ENCODE measurements at regions not wholly inside any gene's neighbourhood (a gene's known extent, or its start where the extent isn't known, plus 50 kb on each side); places are given as distances from the start of the nearest gene placed in this dataset.

DNA sequence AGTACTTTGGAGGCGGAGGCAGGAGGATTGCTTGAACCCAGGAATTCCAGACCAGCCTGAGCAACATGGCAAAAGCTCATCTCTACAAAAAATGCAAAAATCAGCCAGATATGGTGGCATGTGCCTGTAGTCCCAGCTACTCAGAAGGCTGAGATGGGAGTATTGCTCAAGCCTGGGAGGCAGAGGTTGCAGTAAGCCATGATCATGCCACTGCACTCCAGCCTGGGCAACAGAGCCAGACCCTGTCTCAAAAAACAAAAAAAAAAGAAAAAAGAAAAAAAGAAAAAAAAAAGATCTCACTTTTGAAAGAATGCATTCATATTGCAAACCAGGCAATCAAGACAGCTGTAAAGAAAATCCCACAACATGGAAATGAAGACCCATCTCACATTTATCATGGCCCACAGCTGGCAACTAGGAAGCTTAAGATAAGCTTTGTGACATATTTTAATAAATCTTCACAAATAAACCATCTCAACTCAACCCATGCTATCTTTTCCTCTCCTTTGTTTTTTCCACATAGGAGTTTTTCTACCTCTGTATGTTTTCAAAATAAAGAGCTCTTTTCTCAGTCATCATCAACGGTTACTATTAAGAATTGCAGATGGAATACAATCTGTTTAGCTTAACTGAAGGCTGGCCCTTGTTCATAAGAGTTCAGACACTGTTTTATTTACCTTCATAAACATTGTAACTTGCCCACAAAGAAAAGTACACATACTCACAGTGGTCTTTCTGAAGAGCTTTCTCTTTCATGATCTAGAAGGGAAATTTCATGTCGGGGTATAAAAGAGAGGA is 137.0 kb downstream of the MREG start (continued):
- TF ChIP-seq, protein P1, sequence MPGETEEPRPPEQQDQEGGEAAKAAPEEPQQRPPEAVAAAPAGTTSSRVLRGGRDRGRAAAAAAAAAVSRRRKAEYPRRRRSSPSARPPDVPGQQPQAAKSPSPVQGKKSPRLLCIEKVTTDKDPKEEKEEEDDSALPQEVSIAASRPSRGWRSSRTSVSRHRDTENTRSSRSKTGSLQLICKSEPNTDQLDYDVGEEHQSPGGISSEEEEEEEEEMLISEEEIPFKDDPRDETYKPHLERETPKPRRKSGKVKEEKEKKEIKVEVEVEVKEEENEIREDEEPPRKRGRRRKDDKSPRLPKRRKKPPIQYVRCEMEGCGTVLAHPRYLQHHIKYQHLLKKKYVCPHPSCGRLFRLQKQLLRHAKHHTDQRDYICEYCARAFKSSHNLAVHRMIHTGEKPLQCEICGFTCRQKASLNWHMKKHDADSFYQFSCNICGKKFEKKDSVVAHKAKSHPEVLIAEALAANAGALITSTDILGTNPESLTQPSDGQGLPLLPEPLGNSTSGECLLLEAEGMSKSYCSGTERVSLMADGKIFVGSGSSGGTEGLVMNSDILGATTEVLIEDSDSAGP (CRISPR knock-in tag; IDR thresholded peaks at IDR 0.05; ENCODE audit: borderline replicate concordance) = no peak
- TF ChIP-seq HIVEP1 (CRISPR knock-in tag; IDR thresholded peaks at IDR 0.05) (no peak), SMAD9 (CRISPR knock-in tag; IDR thresholded peaks at IDR 0.05) (no peak), ZNF788 (CRISPR knock-in tag; IDR thresholded peaks at IDR 0.05; ENCODE audit: borderline replicate concordance) (no peak), MLLT10 (CRISPR knock-in tag; IDR thresholded peaks at IDR 0.05) (no peak), ZNF468 (CRISPR knock-in tag; IDR thresholded peaks at IDR 0.05) (no peak), BHLHE40 (IDR thresholded peaks at IDR 0.05; ENCODE audit: low read length) (no peak), KLF12 (CRISPR knock-in tag; IDR thresholded peaks at IDR 0.05; ENCODE audit: borderline replicate concordance) (no peak), ZNF207 (IDR thresholded peaks at IDR 0.05; ENCODE audit: borderline replicate concordance) (no peak), ZNF572 (CRISPR knock-in tag; IDR thresholded peaks at IDR 0.05) (no peak), SMAD3 (CRISPR knock-in tag; IDR thresholded peaks at IDR 0.05) (peak; percentile 82), PPARG (CRISPR knock-in tag; conservative IDR thresholded peaks at IDR 0.05) (no peak)
- TF ChIP-seq, protein P2, sequence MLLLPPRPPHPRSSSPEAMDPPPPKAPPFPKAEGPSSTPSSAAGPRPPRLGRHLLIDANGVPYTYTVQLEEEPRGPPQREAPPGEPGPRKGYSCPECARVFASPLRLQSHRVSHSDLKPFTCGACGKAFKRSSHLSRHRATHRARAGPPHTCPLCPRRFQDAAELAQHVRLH (CRISPR knock-in tag; IDR thresholded peaks at IDR 0.05; ENCODE audit: borderline replicate concordance, low read depth) = no peak
- TF ChIP-seq, protein P3, sequence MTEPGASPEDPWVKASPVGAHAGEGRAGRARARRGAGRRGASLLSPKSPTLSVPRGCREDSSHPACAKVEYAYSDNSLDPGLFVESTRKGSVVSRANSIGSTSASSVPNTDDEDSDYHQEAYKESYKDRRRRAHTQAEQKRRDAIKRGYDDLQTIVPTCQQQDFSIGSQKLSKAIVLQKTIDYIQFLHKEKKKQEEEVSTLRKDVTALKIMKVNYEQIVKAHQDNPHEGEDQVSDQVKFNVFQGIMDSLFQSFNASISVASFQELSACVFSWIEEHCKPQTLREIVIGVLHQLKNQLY (CRISPR knock-in tag; IDR thresholded peaks at IDR 0.05) = no peak
- TF ChIP-seq, protein P4, sequence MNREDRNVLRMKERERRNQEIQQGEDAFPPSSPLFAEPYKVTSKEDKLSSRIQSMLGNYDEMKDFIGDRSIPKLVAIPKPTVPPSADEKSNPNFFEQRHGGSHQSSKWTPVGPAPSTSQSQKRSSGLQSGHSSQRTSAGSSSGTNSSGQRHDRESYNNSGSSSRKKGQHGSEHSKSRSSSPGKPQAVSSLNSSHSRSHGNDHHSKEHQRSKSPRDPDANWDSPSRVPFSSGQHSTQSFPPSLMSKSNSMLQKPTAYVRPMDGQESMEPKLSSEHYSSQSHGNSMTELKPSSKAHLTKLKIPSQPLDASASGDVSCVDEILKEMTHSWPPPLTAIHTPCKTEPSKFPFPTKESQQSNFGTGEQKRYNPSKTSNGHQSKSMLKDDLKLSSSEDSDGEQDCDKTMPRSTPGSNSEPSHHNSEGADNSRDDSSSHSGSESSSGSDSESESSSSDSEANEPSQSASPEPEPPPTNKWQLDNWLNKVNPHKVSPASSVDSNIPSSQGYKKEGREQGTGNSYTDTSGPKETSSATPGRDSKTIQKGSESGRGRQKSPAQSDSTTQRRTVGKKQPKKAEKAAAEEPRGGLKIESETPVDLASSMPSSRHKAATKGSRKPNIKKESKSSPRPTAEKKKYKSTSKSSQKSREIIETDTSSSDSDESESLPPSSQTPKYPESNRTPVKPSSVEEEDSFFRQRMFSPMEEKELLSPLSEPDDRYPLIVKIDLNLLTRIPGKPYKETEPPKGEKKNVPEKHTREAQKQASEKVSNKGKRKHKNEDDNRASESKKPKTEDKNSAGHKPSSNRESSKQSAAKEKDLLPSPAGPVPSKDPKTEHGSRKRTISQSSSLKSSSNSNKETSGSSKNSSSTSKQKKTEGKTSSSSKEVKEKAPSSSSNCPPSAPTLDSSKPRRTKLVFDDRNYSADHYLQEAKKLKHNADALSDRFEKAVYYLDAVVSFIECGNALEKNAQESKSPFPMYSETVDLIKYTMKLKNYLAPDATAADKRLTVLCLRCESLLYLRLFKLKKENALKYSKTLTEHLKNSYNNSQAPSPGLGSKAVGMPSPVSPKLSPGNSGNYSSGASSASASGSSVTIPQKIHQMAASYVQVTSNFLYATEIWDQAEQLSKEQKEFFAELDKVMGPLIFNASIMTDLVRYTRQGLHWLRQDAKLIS (CRISPR knock-in tag; IDR thresholded peaks at IDR 0.05) = no peak
- TF ChIP-seq, protein P5, sequence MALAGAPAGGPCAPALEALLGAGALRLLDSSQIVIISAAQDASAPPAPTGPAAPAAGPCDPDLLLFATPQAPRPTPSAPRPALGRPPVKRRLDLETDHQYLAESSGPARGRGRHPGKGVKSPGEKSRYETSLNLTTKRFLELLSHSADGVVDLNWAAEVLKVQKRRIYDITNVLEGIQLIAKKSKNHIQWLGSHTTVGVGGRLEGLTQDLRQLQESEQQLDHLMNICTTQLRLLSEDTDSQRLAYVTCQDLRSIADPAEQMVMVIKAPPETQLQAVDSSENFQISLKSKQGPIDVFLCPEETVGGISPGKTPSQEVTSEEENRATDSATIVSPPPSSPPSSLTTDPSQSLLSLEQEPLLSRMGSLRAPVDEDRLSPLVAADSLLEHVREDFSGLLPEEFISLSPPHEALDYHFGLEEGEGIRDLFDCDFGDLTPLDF (CRISPR knock-in tag; IDR thresholded peaks at IDR 0.05) = no peak
- TF ChIP-seq, protein P6, sequence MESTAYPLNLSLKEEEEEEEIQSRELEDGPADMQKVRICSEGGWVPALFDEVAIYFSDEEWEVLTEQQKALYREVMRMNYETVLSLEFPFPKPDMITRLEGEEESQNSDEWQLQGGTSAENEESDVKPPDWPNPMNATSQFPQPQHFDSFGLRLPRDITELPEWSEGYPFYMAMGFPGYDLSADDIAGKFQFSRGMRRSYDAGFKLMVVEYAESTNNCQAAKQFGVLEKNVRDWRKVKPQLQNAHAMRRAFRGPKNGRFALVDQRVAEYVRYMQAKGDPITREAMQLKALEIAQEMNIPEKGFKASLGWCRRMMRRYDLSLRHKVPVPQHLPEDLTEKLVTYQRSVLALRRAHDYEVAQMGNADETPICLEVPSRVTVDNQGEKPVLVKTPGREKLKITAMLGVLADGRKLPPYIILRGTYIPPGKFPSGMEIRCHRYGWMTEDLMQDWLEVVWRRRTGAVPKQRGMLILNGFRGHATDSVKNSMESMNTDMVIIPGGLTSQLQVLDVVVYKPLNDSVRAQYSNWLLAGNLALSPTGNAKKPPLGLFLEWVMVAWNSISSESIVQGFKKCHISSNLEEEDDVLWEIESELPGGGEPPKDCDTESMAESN (CRISPR knock-in tag; conservative IDR thresholded peaks at IDR 0.05) = no peak
- TF ChIP-seq, protein P7, sequence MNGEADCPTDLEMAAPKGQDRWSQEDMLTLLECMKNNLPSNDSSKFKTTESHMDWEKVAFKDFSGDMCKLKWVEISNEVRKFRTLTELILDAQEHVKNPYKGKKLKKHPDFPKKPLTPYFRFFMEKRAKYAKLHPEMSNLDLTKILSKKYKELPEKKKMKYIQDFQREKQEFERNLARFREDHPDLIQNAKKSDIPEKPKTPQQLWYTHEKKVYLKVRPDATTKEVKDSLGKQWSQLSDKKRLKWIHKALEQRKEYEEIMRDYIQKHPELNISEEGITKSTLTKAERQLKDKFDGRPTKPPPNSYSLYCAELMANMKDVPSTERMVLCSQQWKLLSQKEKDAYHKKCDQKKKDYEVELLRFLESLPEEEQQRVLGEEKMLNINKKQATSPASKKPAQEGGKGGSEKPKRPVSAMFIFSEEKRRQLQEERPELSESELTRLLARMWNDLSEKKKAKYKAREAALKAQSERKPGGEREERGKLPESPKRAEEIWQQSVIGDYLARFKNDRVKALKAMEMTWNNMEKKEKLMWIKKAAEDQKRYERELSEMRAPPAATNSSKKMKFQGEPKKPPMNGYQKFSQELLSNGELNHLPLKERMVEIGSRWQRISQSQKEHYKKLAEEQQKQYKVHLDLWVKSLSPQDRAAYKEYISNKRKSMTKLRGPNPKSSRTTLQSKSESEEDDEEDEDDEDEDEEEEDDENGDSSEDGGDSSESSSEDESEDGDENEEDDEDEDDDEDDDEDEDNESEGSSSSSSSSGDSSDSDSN (CRISPR knock-in tag; IDR thresholded peaks at IDR 0.05) = no peak

Measured in HepG2 (cell line).